Body of pancreas (tissue), 4 donors: ENCODE measurements at regions not wholly inside any gene's neighbourhood (a gene's known extent, or its start where the extent isn't known, plus 50 kb on each side); places are given as distances from the start of the nearest gene placed in this dataset.

ENCODE experiments used
- CTCF ChIP-seq, 7 experiments: fragments of 450-650 bp in 4 of 7; fragments of 200-600 bp in 3 of 7; sonication (generic) in 3 of 7; IDR thresholded peaks; one replicate each; pipeline ENCODE4 v1.5.1; 2016 to 2019; ENCODE audit warnings: antibody characterized with exemption in 7 of 7
- POLR2A ChIP-seq, 3 donors: fragments of 450-650 bp; IDR thresholded peaks; one replicate each; pipeline ENCODE4 v1.6.1; 2016; ENCODE audit warnings: antibody characterized with exemption in 3 of 3, mild to moderate bottlenecking in 2 of 3

GRCh38 chr6:122114717-122115116, 284.7 kb upstream of the HSF2 start:
- TF ChIP-seq CTCF (IDR thresholded peaks at IDR 0.05) (no peak), POLR2A (IDR thresholded peaks at IDR 0.05) (no peak)
